ENCODE measurements at regions not wholly inside any gene's neighbourhood (a gene's known extent, or its start where the extent isn't known, plus 50 kb on each side); places are given as distances from the start of the nearest gene placed in this dataset.

DNA sequence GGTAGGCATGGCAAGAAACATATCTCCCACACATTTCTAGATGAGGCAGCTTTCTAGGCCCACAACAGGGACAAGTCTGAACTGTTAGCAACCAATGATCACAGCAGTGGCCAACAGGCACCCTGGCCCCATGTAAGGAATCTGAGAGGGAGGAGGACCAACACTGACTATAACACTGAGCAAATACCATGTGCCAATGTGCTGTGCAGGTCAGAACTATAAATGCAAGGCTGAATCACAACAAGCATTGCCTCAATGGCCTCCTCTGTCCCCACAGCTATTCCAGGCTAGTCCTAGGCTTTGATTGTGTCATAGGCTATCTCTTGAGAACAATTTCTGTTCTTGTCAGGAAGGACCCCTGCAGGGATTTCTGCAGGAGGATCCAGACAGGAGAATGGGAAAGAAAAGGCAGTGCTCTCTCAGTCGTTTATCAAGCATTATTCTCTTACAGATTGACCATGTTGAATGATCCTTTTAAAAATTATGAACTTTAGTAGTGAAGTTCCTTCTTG, 221.2 kb downstream of the TLE1 start:
- Histone ChIP-seq H3K27me3 (no peaks in the 10 kb centered on the region), H3K27ac (replicated peaks in 1 of 4) (no peak overlapping the region), H3K36me3 (no peaks in the 10 kb centered on the region), H3K4me1 (peaks cover under 1 to 12% (median 6%) of the 10 kb centered on the region in 4 donors), H3K9me3 (no peaks in the 10 kb centered on the region), H3K4me3 (no peak overlapping the region)
- 91% methylated on average over 1 of the region's 1 CpG for WGBS
- intact Hi-C loops (cut with DNase I): no loop called here
- TF ChIP-seq POLR2AphosphoS5 (IDR thresholded peaks at IDR 0.05): no peak
- no peak for TF ChIP-seq CTCF (IDR thresholded peaks at IDR 0.05)
- no peak for TF ChIP-seq EP300 (IDR thresholded peaks at IDR 0.05)
- no peak for TF ChIP-seq POLR2A (IDR thresholded peaks at IDR 0.05; ENCODE audit: low read depth)
- DNase-seq (ENCODE audit: extremely low spot score): no peak

DNA sequence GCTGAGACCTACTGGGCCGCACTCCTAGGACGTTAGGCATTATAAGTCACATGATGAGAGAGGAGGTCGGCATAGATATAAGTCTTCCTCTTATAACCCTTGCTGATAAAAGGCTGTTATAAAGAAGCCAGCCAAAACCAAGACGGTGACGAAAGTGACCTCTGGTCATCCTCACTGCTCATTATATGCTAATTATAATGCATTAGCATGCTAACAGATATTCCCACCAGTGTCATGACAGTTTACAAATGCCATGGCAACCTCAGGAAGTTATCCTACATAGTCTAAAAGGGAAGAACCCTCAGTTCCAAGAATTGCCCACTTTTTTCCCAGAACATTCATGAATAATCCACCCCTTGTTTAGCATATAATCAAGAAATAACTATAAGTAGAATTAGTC, 222.4 kb downstream of the TLE1 start:
- Histone ChIP-seq H3K4me3 (no peak overlapping the region), H3K27me3 (no peaks in the 10 kb centered on the region), H3K27ac (replicated peaks in 1 of 4) (no peak overlapping the region), H3K9me3 (no peaks in the 10 kb centered on the region), H3K4me1 (peaks cover 0 to 9% (median 5%) of the 10 kb centered on the region in 4 donors), H3K36me3 (no peaks in the 10 kb centered on the region)
- TF ChIP-seq EP300 (IDR thresholded peaks at IDR 0.05): no peak
- no peak for TF ChIP-seq POLR2AphosphoS5 (IDR thresholded peaks at IDR 0.05)
- no peak for TF ChIP-seq POLR2A (IDR thresholded peaks at IDR 0.05; ENCODE audit: low read depth)
- no peak for TF ChIP-seq CTCF (IDR thresholded peaks at IDR 0.05)
- intact Hi-C loops (cut with DNase I): no loop called here
- DNase-seq (ENCODE audit: extremely low spot score): no peak
- 97% methylated on average over 5 of the region's 5 CpGs for WGBS

- DNase-seq (ENCODE audit: extremely low spot score): no peak
- WGBS: 47% methylated on average over 6 of the region's 6 CpGs
Measured at GRCh38 chr9:81465468-81466011, 223.8 kb downstream of the TLE1 start.

DNA sequence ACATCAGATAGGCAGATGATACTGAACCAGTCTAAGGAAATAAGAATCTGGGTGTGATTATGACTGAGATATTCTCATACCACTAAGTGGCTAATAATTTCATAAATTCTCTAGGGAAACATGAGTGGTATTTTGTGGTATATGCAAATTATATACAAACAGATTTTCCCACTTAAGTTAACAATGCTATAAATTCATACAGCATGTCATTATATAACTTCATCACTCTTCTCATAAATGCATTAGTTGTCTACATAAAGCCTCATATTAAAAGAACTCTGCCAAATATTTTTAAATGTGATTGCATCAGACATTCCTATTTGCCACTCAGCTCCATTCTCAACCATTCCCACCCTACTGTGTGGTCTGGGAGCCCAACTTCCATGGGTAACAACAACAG, 226.5 kb downstream of the TLE1 start:
- no peak for DNase-seq (ENCODE audit: extremely low spot score)
- Histone ChIP-seq H3K27ac (replicated peaks in 1 of 4) (no peak overlapping the region), H3K4me3 (no peak overlapping the region), H3K4me1 (peaks cover 0 to 9% (median 5%) of the 10 kb centered on the region in 4 donors), H3K36me3 (no peaks in the 10 kb centered on the region), H3K27me3 (no peaks in the 10 kb centered on the region), H3K9me3 (no peaks in the 10 kb centered on the region)
- TF ChIP-seq POLR2AphosphoS5 (IDR thresholded peaks at IDR 0.05): no peak
- no peak for TF ChIP-seq EP300 (IDR thresholded peaks at IDR 0.05)
- TF ChIP-seq POLR2A (IDR thresholded peaks at IDR 0.05; ENCODE audit: low read depth): no peak
- no peak for TF ChIP-seq CTCF (IDR thresholded peaks at IDR 0.05)
- intact Hi-C loops (cut with DNase I): no loop called here

More at GRCh38 chr9:81465468-81466011, 223.8 kb downstream of the TLE1 start:
- intact Hi-C loops (cut with DNase I): no loop called here
- H3K4me1 ChIP-seq: peaks cover 0 to 9% (median 5%) of the 10 kb centered on the region in 4 donors
- no peak overlapping the region for H3K4me3 ChIP-seq
- peak in 2 of 3 experiments; percentile 13 to 18 for TF ChIP-seq CTCF (IDR thresholded peaks at IDR 0.05)
- TF ChIP-seq POLR2AphosphoS5 (IDR thresholded peaks at IDR 0.05): no peak
- no peaks in the 10 kb centered on the region for H3K36me3 ChIP-seq
- H3K27ac ChIP-seq (replicated peaks in 1 of 4): no peak overlapping the region
- H3K9me3 ChIP-seq: no peaks in the 10 kb centered on the region
- no peaks in the 10 kb centered on the region for H3K27me3 ChIP-seq

DNA sequence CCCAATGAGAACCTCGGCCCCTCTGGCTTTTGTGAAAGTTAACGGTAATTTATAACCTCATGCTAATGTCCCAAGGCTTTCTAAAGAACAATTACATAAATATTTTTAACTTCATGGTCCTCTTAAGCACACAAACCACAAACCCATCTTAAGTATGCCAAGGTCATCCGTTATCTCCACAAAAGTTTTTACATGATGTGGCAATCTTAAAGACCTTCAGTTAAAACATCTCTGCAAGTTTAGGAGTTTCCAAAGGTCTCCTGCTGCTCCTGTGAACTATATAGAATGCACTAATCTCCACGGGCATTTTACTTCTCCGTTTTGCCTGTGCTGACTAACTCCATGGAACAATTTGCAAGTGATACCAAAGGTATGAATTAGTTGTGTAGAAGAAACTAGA, 228.2 kb downstream of the TLE1 start:
- DNase-seq (ENCODE audit: extremely low spot score): no peak
- WGBS: 94% methylated on average over 5 of the region's 5 CpGs
- Histone ChIP-seq H3K36me3 (no peaks in the 10 kb centered on the region), H3K4me1 (peaks cover 0 to 9% (median 5%) of the 10 kb centered on the region in 4 donors), H3K27ac (replicated peaks in 1 of 4) (no peak overlapping the region), H3K9me3 (no peaks in the 10 kb centered on the region), H3K4me3 (no peak overlapping the region), H3K27me3 (no peaks in the 10 kb centered on the region)
- intact Hi-C loops (cut with DNase I): no loop called here
- TF ChIP-seq POLR2AphosphoS5 (IDR thresholded peaks at IDR 0.05): no peak
- no peak for TF ChIP-seq POLR2A (IDR thresholded peaks at IDR 0.05; ENCODE audit: low read depth)
- TF ChIP-seq EP300 (IDR thresholded peaks at IDR 0.05): no peak
- TF ChIP-seq CTCF (IDR thresholded peaks at IDR 0.05): no peak
